ENCODE measurements at regions not wholly inside any gene's neighbourhood (a gene's known extent, or its start where the extent isn't known, plus 50 kb on each side); places are given as distances from the start of the nearest gene placed in this dataset.

GRCh38 chr5:4881366-4882002, 258.6 kb upstream of the ADAMTS16 start:
- H3K27me3 ChIP-seq (ENCODE audit: insufficient read depth, low read length), result no peaks in the 10 kb centered on the region; the same call in 1 of the 2 replicates
- H4K5ac ChIP-seq (ENCODE audit: insufficient read length, low read depth, low read length), result no peak overlapping the region
- no peak overlapping the region for H2BK20ac ChIP-seq (ENCODE audit: low read depth, low read length, poor library complexity, severe bottlenecking)
- H3K14ac ChIP-seq (ENCODE audit: insufficient read depth, low read length), result no peak overlapping the region
- no peak overlapping the region for H2BK120ac ChIP-seq (ENCODE audit: low read depth, low read length, poor library complexity, severe bottlenecking)
- no peak overlapping the region for H4K91ac ChIP-seq (ENCODE audit: insufficient read length, low read depth, low read length)
- peaks cover 3 to 4% of the 10 kb centered on the region in 2 experiments; a peak in 1 of 4 replicates for H3K4me1 Mint-ChIP-seq
- H3K9ac ChIP-seq (ENCODE audit: extremely low read depth, insufficient read length, low read length), result no peak overlapping the region
- no peak overlapping the region for H3T11ph ChIP-seq (ENCODE audit: low read length)
- no peaks in the 10 kb centered on the region for H3K79me2 ChIP-seq (ENCODE audit: insufficient read depth, low read length)
- no peak overlapping the region for H2BK15ac ChIP-seq (ENCODE audit: low read depth, low read length)
- H3K23ac ChIP-seq (ENCODE audit: insufficient read length, low read depth, low read length), result no peak overlapping the region
- H4K8ac ChIP-seq (replicated peaks; ENCODE audit: insufficient read length, low read depth, low read length), result no peak overlapping the region
- H3K9me3 ChIP-seq (ENCODE audit: control insufficient read depth, low read depth, low read length), result no peaks in the 10 kb centered on the region
- WGBS (ENCODE audit: extremely low coverage, insufficient read length, low lambda C conversion rate), result no CpG with 5 or more reads among the region's 8 CpGs
- no peak overlapping the region for H3K27ac Mint-ChIP-seq
- H2AK5ac ChIP-seq (ENCODE audit: insufficient read length, low read length), result no peak overlapping the region
- no peaks in the 10 kb centered on the region for H3K36me3 Mint-ChIP-seq (ENCODE audit: insufficient read depth in 1 of 3, low read depth in 3 of 3)
- H3K9me3 Mint-ChIP-seq, result no peaks in the 10 kb centered on the region
- H2BK12ac ChIP-seq (ENCODE audit: insufficient read length, low read depth, low read length), result no peak overlapping the region
- no peak overlapping the region for H3K4me3 Mint-ChIP-seq
- H3K27me3 Mint-ChIP-seq (ENCODE audit: low read depth), result no peaks in the 10 kb centered on the region
- H3K23me2 ChIP-seq (ENCODE audit: insufficient read length, low read depth, low read length, poor library complexity, severe bottlenecking), result no peaks in the 10 kb centered on the region
- no peak overlapping the region for H3K18ac ChIP-seq (ENCODE audit: insufficient read length, low read depth, low read length)
- H2AFZ ChIP-seq (ENCODE audit: low read length), result no peak overlapping the region
- H3K4ac ChIP-seq (ENCODE audit: low read depth, low read length), result no peak overlapping the region
- H3K27ac ChIP-seq (ENCODE audit: insufficient read length, low read depth, low read length), result no peak overlapping the region
- H3K79me1 ChIP-seq (ENCODE audit: insufficient read depth, low read depth, low read length, poor library complexity, severe bottlenecking), result no peaks in the 10 kb centered on the region
- no peaks in the 10 kb centered on the region for H4K20me1 ChIP-seq (ENCODE audit: control insufficient read depth, insufficient read depth, insufficient read length)
- H3K56ac ChIP-seq (ENCODE audit: insufficient read length, low read depth, low read length), result no peak overlapping the region
- TF ChIP-seq CTCF (conservative IDR thresholded peaks at IDR 0.05), result no peak
- H3K4me1 ChIP-seq (ENCODE audit: insufficient read depth, low read length), result no peaks in the 10 kb centered on the region
- no peak for DNase-seq
- H2BK5ac ChIP-seq (ENCODE audit: insufficient read length, low read length), result no peak overlapping the region
- H3K4me2 ChIP-seq (ENCODE audit: insufficient read depth, insufficient read length, low read length), result no peak overlapping the region

Measured in H9 (cell line).